IMR-90 (cell line): ENCODE measurements at regions not wholly inside any gene's neighbourhood (a gene's known extent, or its start where the extent isn't known, plus 50 kb on each side); places are given as distances from the start of the nearest gene placed in this dataset.

Experiments
- ATAC-seq: fragments of 200-7000 bp; cut with Tn5 transposase; 2 replicates; pipeline ENCODE4 v1.9.1; 2020; ENCODE audit warnings: low read depth, mild to moderate bottlenecking, moderate library complexity
- BruUV-seq: library from RNA; stranded (reverse); fragments of 400-500 nt; replicated peaks from 2 replicates; lab custom pipeline; 2021; lab: Mats Ljungman, UMichigan
- CTCF ChIA-PET: fragments of 300-600 bp; formaldehyde crosslinking; extraction: SDS; loops from one replicate; lab custom pipeline; 2021; ENCODE audit warnings: antibody characterized with exemption; lab: Yijun Ruan, JAX
- POLR2A ChIA-PET: fragments of 300-600 bp; sonication (Branson Sonifier 250); formaldehyde crosslinking; loops from one replicate; lab custom pipeline; 2022; ENCODE audit warnings: antibody characterized with exemption; ENCODE audit not compliant: unreplicated experiment; lab: Charles Lee
- DNase-seq: peaks from one replicate; pipeline ENCODE4 v3.0.0; 2013
- H2AFZ ChIP-seq: replicated peaks from 2 replicates; pipeline ENCODE3; 2013; ENCODE audit warnings: low read length, mild to moderate bottlenecking; ENCODE audit not compliant: poor library complexity
- H2AK5ac ChIP-seq: 2 replicates; pipeline ENCODE4 v1.6.1; 2013; ENCODE audit warnings: low read depth, low read length, inconsistent platforms
- H2AK9ac ChIP-seq: replicated peaks from 2 replicates; pipeline ENCODE3; 2013; ENCODE audit warnings: mild to moderate bottlenecking, low read depth, low read length, moderate library complexity; ENCODE audit not compliant: poor library complexity
- H2BK120ac ChIP-seq: 2 replicates; pipeline ENCODE4 v1.6.1; 2013; ENCODE audit warnings: low read depth, low read length, inconsistent platforms
- H2BK15ac ChIP-seq: 3 replicates; pipeline ENCODE4 v1.6.1; 2013; ENCODE audit warnings: low read depth, low read length, inconsistent platforms
- H2BK20ac ChIP-seq: 2 replicates; pipeline ENCODE4 v1.6.1; 2013; ENCODE audit warnings: low read depth, mild to moderate bottlenecking, inconsistent platforms, low read length, moderate library complexity
- H2BK5ac ChIP-seq: 2 replicates; pipeline ENCODE4 v1.6.1; 2013; ENCODE audit warnings: mild to moderate bottlenecking, low read depth, low read length, inconsistent platforms; ENCODE audit not compliant: poor library complexity, severe bottlenecking
- H3K14ac ChIP-seq: replicated peaks from 2 replicates; pipeline ENCODE4 v1.6.1; 2013; ENCODE audit warnings: low read depth, low read length, inconsistent platforms
- H3K18ac ChIP-seq: 2 replicates; pipeline ENCODE4 v1.6.1; 2013; ENCODE audit warnings: low read depth, low read length, control low read depth
- H3K23ac ChIP-seq: 2 replicates; pipeline ENCODE4 v1.6.1; 2013; ENCODE audit warnings: low read depth, low read length, inconsistent platforms
- H3K27ac ChIP-seq: 2 replicates; pipeline ENCODE4 v1.5.1; 2013; ENCODE audit warnings: mild to moderate bottlenecking, control low read depth, low read length; ENCODE audit not compliant: insufficient read depth
- H3K27me3 ChIP-seq: 2 replicates; pipeline ENCODE4 v1.6.1; 2013; ENCODE audit warnings: low read length; ENCODE audit not compliant: control insufficient read depth, insufficient read depth
- H3K36me3 ChIP-seq: 2 replicates; pipeline ENCODE4 v1.6.1; 2013; ENCODE audit warnings: low read length, mixed read lengths; ENCODE audit not compliant: control insufficient read depth, insufficient read depth
- H3K4ac ChIP-seq: 2 replicates; pipeline ENCODE4 v1.6.1; 2013; ENCODE audit warnings: low read depth, low read length, inconsistent platforms
- H3K4me1 ChIP-seq: 2 replicates; pipeline ENCODE4 v1.6.1; 2013; ENCODE audit warnings: low read length, mixed read lengths; ENCODE audit not compliant: control insufficient read depth, insufficient read depth
- H3K4me2 ChIP-seq: 2 replicates; pipeline ENCODE4 v1.6.1; 2013; ENCODE audit warnings: low read depth, mild to moderate bottlenecking, control low read depth, low read length, moderate library complexity
- H3K4me3 ChIP-seq: 2 replicates; pipeline ENCODE4 v1.5.1; 2013; ENCODE audit warnings: low read depth, mild to moderate bottlenecking, control low read depth, low read length, moderate library complexity; ENCODE audit not compliant: insufficient read depth
- H3K56ac ChIP-seq: 2 replicates; pipeline ENCODE4 v1.6.1; 2013; ENCODE audit warnings: low read length, inconsistent platforms; ENCODE audit not compliant: insufficient read depth; ENCODE audit errors: extremely low read depth
- H3K79me1 ChIP-seq, 2 experiments: 2 replicates each; pipeline ENCODE4 v1.6.1; 2013; ENCODE audit warnings: low read length in 2 of 2, inconsistent platforms in 1 of 2, low read depth in 1 of 2
- H3K9ac ChIP-seq: 2 replicates; pipeline ENCODE4 v1.6.1; 2013; ENCODE audit warnings: low read depth, low read length, control low read depth
- H3K9me1 ChIP-seq: 2 replicates; pipeline ENCODE4 v1.6.1; 2013; ENCODE audit warnings: low read length, inconsistent platforms; ENCODE audit not compliant: insufficient read depth
- H3K9me3 ChIP-seq: 2 replicates; pipeline ENCODE4 v1.6.1; 2013; ENCODE audit warnings: low read length; ENCODE audit not compliant: control insufficient read depth, insufficient read depth
- H4K20me1 ChIP-seq: 2 replicates; pipeline ENCODE4 v1.6.1; 2013; ENCODE audit warnings: low read length, inconsistent platforms; ENCODE audit not compliant: insufficient read depth
- H4K5ac ChIP-seq: 2 replicates; pipeline ENCODE4 v1.6.1; 2013; ENCODE audit warnings: mild to moderate bottlenecking, low read depth, low read length, control low read depth
- H4K8ac ChIP-seq, 2 experiments: 2 replicates each; pipeline ENCODE4 v1.6.1; 2013; ENCODE audit warnings: low read depth in 2 of 2, low read length in 2 of 2, control low read depth in 1 of 2, inconsistent platforms in 1 of 2
- H4K91ac ChIP-seq: 2 replicates; pipeline ENCODE4 v1.6.1; 2013; ENCODE audit warnings: low read depth, low read length, inconsistent platforms; ENCODE audit not compliant: insufficient read depth
- BHLHE40 ChIP-seq: fragments of 150-350 bp; IDR thresholded peaks from 2 replicates; pipeline ENCODE4 v1.6.1; 2016; ENCODE audit warnings: mild to moderate bottlenecking, low read depth, low read length
- MAZ ChIP-seq: IDR thresholded peaks from 2 replicates; pipeline ENCODE4 v1.6.1; 2012; ENCODE audit warnings: low read depth, mild to moderate bottlenecking, low read length, improper control_type of control experiment, moderate library complexity, borderline replicate concordance
- POLR2A ChIP-seq: IDR thresholded peaks from 2 replicates; pipeline ENCODE4 v1.6.1; 2012; ENCODE audit warnings: mild to moderate bottlenecking, low read depth, low read length
- RFX5 ChIP-seq: IDR thresholded peaks from 2 replicates; pipeline ENCODE4 v1.8.0; 2012; ENCODE audit warnings: low read depth, mild to moderate bottlenecking, low read length, moderate library complexity
- SMC3 ChIP-seq: fragments of 150-350 bp; IDR thresholded peaks from 2 replicates; pipeline ENCODE4 v1.6.1; 2016; ENCODE audit warnings: low read depth, mild to moderate bottlenecking, antibody characterized with exemption, low read length, moderate library complexity
- USF2 ChIP-seq: fragments of 150-350 bp; IDR thresholded peaks from 2 replicates; pipeline ENCODE4 v1.6.1; 2017; ENCODE audit warnings: mild to moderate bottlenecking, antibody characterized with exemption, low read length, low read depth
- WGBS, 2 experiments: methylation state at CpG; one replicate each; pipeline versions ENCODE4 v1.1.5 to v1.1.7; 2013; ENCODE audit warnings: missing lambda C conversion rate in 2 of 2; ENCODE audit not compliant: insufficient read length in 1 of 2; ENCODE audit errors: extremely low coverage in 2 of 2; 5-methylcytosine and 5-hydroxymethylcytosine counted together
- dilution Hi-C: fragments of 300-500 bp; cut with HindIII; formaldehyde crosslinking; loops from one replicate; pipeline ENCODE4 v1.14.3; 2018; ENCODE audit warnings: low sequenced_read_pairs; ENCODE audit not compliant: unreplicated experiment
- in situ Hi-C: fragments of 300-500 bp; cut with MboI; formaldehyde crosslinking; loops from 3 replicates; pipeline ENCODE4 v1.14.3; 2019; ENCODE audit warnings: low sequenced_read_pairs, inconsistent platforms, mixed read lengths
- intact Hi-C: fragments of 100-400 bp; cut with micrococcal nuclease; formaldehyde crosslinking; loops from 2 replicates; pipeline ENCODE4 v1.10.0; 2022

- no peaks in the 10 kb centered on the region for H3K4me1 ChIP-seq
- ChIA-PET CTCF (no interaction called here), POLR2A (no interaction called here)
- intact Hi-C loops: no loop called here
- H2BK5ac ChIP-seq: no peak overlapping the region
- BruUV-seq: no TSS peak
- no peak overlapping the region for H3K23ac ChIP-seq
- H4K8ac ChIP-seq: no peak overlapping the region
- H3K56ac ChIP-seq: no peak overlapping the region
- no peak overlapping the region for H2AK9ac ChIP-seq
- no peak overlapping the region for H2AFZ ChIP-seq
- H3K18ac ChIP-seq: no peak overlapping the region
- no peaks in the 10 kb centered on the region for H3K9me1 ChIP-seq
- peaks cover 5% of the 10 kb centered on the region; the same call in 1 of the 2 replicates for H3K9me3 ChIP-seq
- H2BK120ac ChIP-seq: no peak overlapping the region
- H3K27ac ChIP-seq: no peak overlapping the region
- no peak for DNase-seq
- H2AK5ac ChIP-seq: no peak overlapping the region
- 20% methylated on average over 1 of the region's 3 CpGs; no CpG with 5 or more reads in 1 of the 2 experiments for WGBS, 2 experiments
- in situ Hi-C loops: no loop called here
- dilution Hi-C loops: no loop called here
- H2BK15ac ChIP-seq: no peak overlapping the region
- H3K36me3 ChIP-seq: no peaks in the 10 kb centered on the region
- TF ChIP-seq POLR2A (no peak), SMC3 (no peak), MAZ (no peak), USF2 (no peak), BHLHE40 (no peak), RFX5 (no peak)
- H3K14ac ChIP-seq: no peak overlapping the region
- H3K9ac ChIP-seq: no peak overlapping the region
- no peak overlapping the region for H3K4ac ChIP-seq
- ATAC-seq: no peak
- H4K20me1 ChIP-seq: no peaks in the 10 kb centered on the region
- H4K5ac ChIP-seq: no peak overlapping the region
- H3K27me3 ChIP-seq: no peaks in the 10 kb centered on the region
- H3K4me3 ChIP-seq: no peak overlapping the region
- no peak overlapping the region for H4K91ac ChIP-seq
- H2BK20ac ChIP-seq: no peak overlapping the region
- no peaks in the 10 kb centered on the region for H3K79me1 ChIP-seq
- no peak overlapping the region for H3K4me2 ChIP-seq
Measured at GRCh38 chr13:40304391-40304790, 362.1 kb downstream of the FOXO1 start.
